Chondrocyte (in vitro differentiated cells): ENCODE measurements at regions not wholly inside any gene's neighbourhood (a gene's known extent, or its start where the extent isn't known, plus 50 kb on each side); places are given as distances from the start of the nearest gene placed in this dataset.
"Not testable (repeated sequence)": the region's sequence is repeated elsewhere in the genome, so short reads cannot be mapped to it uniquely, and the experiment has no call there.

Experiments
- DNase-seq: peaks from one replicate; pipeline ENCODE4 v3.0.0; 2021; ENCODE audit warnings: mixed read lengths, low spot score
- H3K27ac Mint-ChIP-seq: one replicate; pipeline ENCODE4 v1.8.0; 2021; ENCODE audit warnings: mild to moderate bottlenecking, moderate library complexity, mixed read lengths; ENCODE audit not compliant: unreplicated experiment
- H3K27me3 Mint-ChIP-seq: 2 replicates; pipeline ENCODE4 v1.8.0; 2021; ENCODE audit warnings: low read depth, mixed read lengths
- H3K36me3 Mint-ChIP-seq: 2 replicates; pipeline ENCODE4 v1.8.0; 2021; ENCODE audit warnings: low read depth, mixed read lengths
- H3K4me1 Mint-ChIP-seq: 2 replicates; pipeline ENCODE4 v1.8.0; 2021; ENCODE audit warnings: low read depth, mild to moderate bottlenecking, mixed read lengths
- H3K4me3 Mint-ChIP-seq: one replicate; pipeline ENCODE4 v1.8.0; 2021; ENCODE audit warnings: mild to moderate bottlenecking, moderate library complexity, mixed read lengths; ENCODE audit not compliant: unreplicated experiment
- H3K9me3 Mint-ChIP-seq: 2 replicates; pipeline ENCODE4 v1.8.0; 2021; ENCODE audit warnings: low read depth, mixed read lengths
- CTCF ChIP-seq: fragments of 200-600 bp; sonication (generic); IDR thresholded peaks from 2 replicates; pipeline ENCODE4 v1.5.0; 2021; ENCODE audit warnings: antibody characterized with exemption, mild to moderate bottlenecking, moderate library complexity

GRCh38 chr12:40444174-40444573 is 219.4 kb downstream of the LRRK2 start:
- H3K9me3 Mint-ChIP-seq: no peaks in the 10 kb centered on the region
- no peaks in the 10 kb centered on the region for H3K36me3 Mint-ChIP-seq
- H3K4me1 Mint-ChIP-seq: no peaks in the 10 kb centered on the region
- no peak for TF ChIP-seq CTCF
- H3K4me3 Mint-ChIP-seq: no peak overlapping the region
- H3K27me3 Mint-ChIP-seq: peaks cover 3% of the 10 kb centered on the region
- no peak overlapping the region for H3K27ac Mint-ChIP-seq
- DNase-seq: no peak

GRCh38 chr12:40446385-40446784 is 221.6 kb downstream of the LRRK2 start:
- no peak for DNase-seq
- TF ChIP-seq CTCF: peak; percentile 79
- Mint-ChIP-seq H3K4me3 (no peak overlapping the region), H3K27ac (no peak overlapping the region), H3K9me3 (no peaks in the 10 kb centered on the region), H3K4me1 (no peaks in the 10 kb centered on the region), H3K36me3 (no peaks in the 10 kb centered on the region), H3K27me3 (peaks cover 1% of the 10 kb centered on the region)

GRCh38 chr12:40448523-40448922 is 223.7 kb downstream of the LRRK2 start:
- DNase-seq, H3K27me3 Mint-ChIP-seq, H3K4me3 Mint-ChIP-seq, H3K27ac Mint-ChIP-seq, H3K36me3 Mint-ChIP-seq, H3K9me3 Mint-ChIP-seq, H3K4me1 Mint-ChIP-seq: not testable (repeated sequence)

GRCh38 chr12:40451661-40452060 is 226.9 kb downstream of the LRRK2 start:
- H3K4me1 Mint-ChIP-seq: no peaks in the 10 kb centered on the region
- TF ChIP-seq CTCF: no peak
- H3K4me3 Mint-ChIP-seq: no peak overlapping the region
- no peak for DNase-seq
- H3K9me3 Mint-ChIP-seq: no peaks in the 10 kb centered on the region
- no peaks in the 10 kb centered on the region for H3K36me3 Mint-ChIP-seq
- H3K27ac Mint-ChIP-seq: no peak overlapping the region
- H3K27me3 Mint-ChIP-seq: peaks cover 7% of the 10 kb centered on the region

GRCh38 chr12:40464121-40464520 is 228.1 kb upstream of the CNTN1 start:
- no peak for DNase-seq
- Mint-ChIP-seq H3K27ac (no peak overlapping the region), H3K36me3 (no peaks in the 10 kb centered on the region), H3K9me3 (no peaks in the 10 kb centered on the region), H3K27me3 (no peaks in the 10 kb centered on the region), H3K4me3 (no peak overlapping the region), H3K4me1 (no peaks in the 10 kb centered on the region)
- no peak for TF ChIP-seq CTCF

- Mint-ChIP-seq H3K9me3 (no peaks in the 10 kb centered on the region), H3K4me3 (no peak overlapping the region), H3K27me3 (peaks cover 3% of the 10 kb centered on the region), H3K36me3 (no peaks in the 10 kb centered on the region), H3K4me1 (no peaks in the 10 kb centered on the region), H3K27ac (no peak overlapping the region)
- TF ChIP-seq CTCF: no peak
- no peak for DNase-seq
Observed at GRCh38 chr12:40469736-40470135, 222.5 kb upstream of the CNTN1 start.
